Fibroblast of the conjunctiva (primary cell): ENCODE measurements at regions not wholly inside any gene's neighbourhood (a gene's known extent, or its start where the extent isn't known, plus 50 kb on each side); places are given as distances from the start of the nearest gene placed in this dataset.
"Not testable (repeated sequence)": the region's sequence is repeated elsewhere in the genome, so short reads cannot be mapped to it uniquely, and the experiment has no call there.

Source experiments
- DNase-seq: peaks from one replicate; pipeline ENCODE4 v3.0.0-alpha.2; 2010; ENCODE audit warnings: low read depth

- DNase-seq: no peak
Measured at GRCh38 chr4:29304595-29304994, 1415.6 kb upstream of the PCDH7 start.

GRCh38 chr4:29307256-29307655 lies 1412.9 kb upstream of the PCDH7 start:
- DNase-seq: no peak

GRCh38 chr4:29307755-29308154 lies 1412.4 kb upstream of the PCDH7 start:
- DNase-seq: no peak

DNA sequence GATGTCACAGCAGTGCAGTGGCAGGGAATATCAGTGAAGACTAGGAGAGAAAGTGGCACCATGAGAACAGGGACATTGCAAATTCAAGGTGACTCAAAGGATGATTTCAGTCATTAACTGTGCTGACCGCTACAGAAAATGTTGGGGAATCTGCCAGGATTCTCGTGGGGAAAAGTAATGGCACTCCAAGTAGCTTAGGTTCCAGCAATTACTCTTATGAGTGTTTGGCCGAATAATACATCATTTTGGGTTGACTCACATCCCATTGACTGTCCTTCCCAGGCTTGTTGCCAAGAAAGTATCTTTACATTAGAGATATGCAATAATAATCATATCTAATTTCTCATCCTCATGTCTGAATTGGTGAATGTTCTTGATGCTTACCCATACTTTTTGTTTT lies 1411.1 kb upstream of the PCDH7 start:
- no peak for DNase-seq

GRCh38 chr4:29310252-29310651 lies 1409.9 kb upstream of the PCDH7 start:
- DNase-seq: no peak

DNA sequence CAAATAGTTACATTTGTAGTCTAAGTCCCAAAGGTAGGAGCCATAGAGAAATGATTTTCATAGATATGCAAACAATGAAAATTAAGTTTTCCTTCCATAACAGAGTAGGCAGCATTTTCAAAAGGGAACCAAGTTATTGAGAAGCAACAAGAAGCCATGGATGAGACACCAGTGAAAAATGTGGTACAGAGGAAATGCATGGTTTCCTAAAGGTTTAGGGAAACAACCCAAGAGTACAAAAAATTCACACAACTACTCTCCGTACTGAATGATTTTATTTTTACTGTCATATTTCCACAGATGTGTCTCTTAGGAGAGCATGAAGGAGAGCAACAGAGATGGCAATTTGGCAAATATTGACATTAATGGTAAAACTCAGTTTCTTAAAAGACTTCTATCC lies 1408.9 kb upstream of the PCDH7 start:
- no peak for DNase-seq

- DNase-seq: no peak
Measured at GRCh38 chr4:29319663-29320340, 1400.4 kb upstream of the PCDH7 start.

GRCh38 chr4:29320947-29321620 lies 1399.1 kb upstream of the PCDH7 start:
- no peak for DNase-seq

- no peak for DNase-seq
Measured at GRCh38 chr4:29326004-29326403, 1394.2 kb upstream of the PCDH7 start.

DNA sequence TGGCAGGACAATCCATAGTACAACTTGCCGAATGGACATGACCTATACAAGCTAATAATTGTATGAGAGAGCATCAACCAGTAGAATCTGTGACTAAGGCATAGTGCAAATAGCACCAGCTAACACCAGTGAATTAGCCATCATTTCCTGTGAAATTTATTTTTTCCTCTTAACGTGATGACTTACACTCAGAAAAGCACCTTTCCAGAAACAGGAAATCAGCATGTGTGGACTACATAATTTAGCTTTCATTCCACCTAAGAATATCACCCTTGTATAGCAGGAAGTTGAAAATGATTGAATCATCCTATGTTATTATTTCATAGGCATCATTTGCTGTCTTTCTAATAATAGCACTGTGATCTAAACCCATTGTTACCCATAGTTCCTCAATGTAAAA lies 1393.4 kb upstream of the PCDH7 start:
- no peak for DNase-seq

DNA sequence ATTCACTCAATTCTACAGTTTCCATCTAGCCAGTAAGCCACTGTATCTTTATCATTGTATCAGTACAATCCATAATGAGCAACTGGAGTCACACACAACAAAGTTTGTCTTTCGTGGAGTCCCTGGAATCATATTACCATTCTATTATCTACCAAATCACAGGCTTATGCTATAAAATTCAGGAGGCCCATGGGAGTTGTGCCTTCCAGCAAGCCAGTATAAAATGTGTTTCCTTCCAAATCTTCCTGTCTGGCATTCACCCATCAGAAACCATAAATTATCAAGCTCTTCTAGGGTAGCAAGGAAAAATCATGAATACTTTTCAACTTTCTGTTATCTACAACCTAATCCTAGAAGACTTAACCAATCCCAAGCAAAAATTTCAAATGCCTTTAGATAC lies 1383.3 kb upstream of the PCDH7 start:
- DNase-seq: no peak

GRCh38 chr4:29372971-29373370 lies 1347.2 kb upstream of the PCDH7 start:
- DNase-seq: no peak

DNA sequence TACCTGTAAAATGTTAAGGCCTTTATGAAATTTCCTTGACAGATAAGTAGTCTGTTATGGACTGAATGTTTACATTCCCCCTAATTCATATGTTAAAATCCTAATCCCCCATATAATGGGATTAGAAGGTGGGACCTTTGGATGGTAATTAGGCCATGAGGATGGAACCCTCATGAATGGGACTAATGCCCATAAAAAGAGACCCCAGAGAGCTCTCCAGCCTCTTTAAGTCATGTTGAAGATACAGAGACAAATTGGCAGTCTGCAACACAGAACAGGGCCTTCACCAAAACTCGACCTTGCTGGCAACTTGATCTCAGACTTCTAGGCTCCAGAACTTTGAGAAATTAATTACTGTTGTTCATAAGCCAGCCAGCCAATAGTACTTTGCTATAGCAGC lies 1344.5 kb upstream of the PCDH7 start:
- no peak for DNase-seq

DNA sequence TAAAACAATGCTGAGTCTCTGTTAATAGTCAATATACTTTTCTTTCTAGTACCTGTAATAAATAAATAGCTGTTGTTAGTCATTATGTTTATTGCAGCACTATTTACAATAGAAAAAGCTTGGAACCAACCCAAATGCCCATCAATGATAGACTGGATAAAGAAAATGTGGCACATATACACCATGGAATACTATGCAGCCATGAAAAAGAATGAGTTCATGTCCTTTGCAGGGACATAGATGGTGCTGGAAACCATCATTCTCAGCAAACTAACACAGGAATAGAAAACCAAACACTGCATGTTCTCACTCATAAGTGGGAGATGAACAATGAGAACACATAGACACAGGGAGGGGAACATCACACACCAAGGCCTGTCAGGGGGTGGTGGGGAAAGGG lies 1341.9 kb upstream of the PCDH7 start:
- DNase-seq: not testable (repeated sequence)

GRCh38 chr4:29390921-29391320 lies 1329.2 kb upstream of the PCDH7 start:
- DNase-seq: no peak

DNA sequence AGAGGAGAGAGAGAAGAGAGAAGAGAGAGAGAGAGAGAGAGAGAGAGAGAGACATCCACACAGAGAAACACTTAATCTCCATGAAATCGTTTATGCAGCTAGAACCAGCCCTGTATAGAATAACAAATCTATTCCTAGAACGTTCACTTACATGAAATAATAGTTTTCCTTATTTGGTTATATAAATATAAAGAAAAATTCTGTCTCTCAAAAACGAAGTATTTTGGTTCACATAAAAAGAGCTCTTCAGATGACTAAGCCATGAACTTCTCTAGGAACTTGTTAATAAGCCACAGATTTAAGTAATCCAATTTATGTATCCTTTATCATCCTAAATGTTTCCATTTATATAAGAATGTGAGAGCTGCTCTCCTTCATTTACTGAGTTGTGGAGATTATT lies 1315.1 kb upstream of the PCDH7 start:
- no peak for DNase-seq

- no peak for DNase-seq
Measured at GRCh38 chr4:29415771-29416170, 1304.4 kb upstream of the PCDH7 start.

DNA sequence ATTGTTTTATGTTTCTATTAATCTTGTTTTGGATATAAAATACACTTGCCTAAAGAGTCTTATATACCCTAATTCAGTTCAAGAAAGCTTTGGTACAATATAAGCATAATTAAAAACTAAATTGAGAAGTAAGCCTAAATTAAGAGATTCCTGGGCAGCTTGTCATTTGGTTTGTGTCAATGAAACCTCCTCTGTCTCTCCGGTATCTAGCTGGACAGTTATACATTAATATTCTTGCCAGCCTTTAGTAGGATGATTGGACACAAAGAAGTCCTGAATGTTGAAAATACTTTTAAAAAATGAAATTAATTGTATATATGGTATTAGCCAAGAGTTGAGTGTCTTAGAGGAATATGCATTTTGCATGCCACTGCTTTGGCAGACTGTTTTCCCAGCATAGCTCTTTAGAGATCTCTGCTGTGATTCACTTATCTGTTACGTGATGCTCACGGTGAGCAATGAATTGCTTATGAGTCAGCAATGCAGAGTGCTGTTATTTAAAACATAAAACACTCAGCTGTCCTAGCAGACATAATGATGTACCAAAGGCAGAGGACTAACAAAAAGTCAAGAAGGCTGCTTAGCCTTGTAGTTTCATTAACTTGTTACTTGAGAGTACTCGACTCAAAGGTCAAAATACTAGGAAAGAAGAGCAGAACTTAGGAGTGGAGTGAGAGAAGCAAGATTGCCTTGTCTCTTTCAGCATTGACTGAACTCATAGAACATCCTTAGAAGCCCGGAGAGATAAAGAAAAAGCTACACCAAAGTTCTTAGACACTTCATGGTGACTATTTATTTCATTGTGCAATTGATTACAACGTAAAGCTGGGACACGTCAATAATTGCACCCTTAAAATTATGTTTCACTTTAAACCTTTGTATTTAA lies 1296.1 kb upstream of the PCDH7 start:
- peak; percentile 31 for DNase-seq

DNA sequence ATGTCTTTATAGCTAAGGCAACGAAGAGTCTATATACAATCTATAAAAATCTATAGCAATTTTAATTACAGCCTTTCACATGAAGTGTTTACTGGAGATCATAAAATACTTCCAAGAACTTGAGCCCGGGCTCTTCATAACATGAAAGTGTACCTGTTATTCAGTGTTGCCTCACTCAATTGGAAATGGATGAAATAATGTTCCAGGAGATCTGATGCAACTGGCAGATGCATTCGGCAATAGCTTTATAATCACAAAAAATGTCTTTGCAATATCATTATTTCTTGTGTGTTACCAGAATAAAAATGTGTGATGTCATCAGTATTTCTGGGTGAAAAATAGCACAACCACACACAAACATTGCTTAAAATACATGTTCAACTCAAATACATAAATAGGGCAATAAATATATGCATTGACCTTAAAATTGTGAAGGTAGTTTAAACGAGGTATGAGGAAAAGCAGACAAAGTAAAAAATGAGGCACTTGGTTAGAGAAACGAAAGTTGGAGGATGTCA lies 1266.8 kb upstream of the PCDH7 start:
- DNase-seq: peak; percentile 3

DNA sequence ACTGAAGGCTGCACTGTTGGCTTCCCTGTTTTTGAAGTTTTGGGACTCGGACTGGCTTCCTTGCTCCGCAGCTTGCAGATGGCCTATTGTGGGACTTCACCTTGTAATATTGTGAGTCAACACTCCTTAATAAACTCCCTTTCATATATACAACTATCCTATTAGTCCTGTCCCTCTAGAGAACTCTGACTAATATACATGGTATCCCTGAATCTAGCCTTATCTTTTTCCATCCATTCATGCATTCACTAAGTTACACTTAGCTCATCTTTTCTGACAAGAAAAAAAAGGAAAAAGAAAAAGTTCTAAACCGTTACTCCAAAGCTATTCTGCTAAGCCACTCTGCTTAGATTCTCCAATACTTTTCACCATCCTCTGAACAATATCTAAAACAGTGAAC lies 1260.2 kb upstream of the PCDH7 start:
- no peak for DNase-seq

GRCh38 chr4:29467044-29467717 lies 1253.0 kb upstream of the PCDH7 start:
- no peak for DNase-seq
